ENCODE measurements at regions not wholly inside any gene's neighbourhood (a gene's known extent, or its start where the extent isn't known, plus 50 kb on each side); places are given as distances from the start of the nearest gene placed in this dataset.

DNA sequence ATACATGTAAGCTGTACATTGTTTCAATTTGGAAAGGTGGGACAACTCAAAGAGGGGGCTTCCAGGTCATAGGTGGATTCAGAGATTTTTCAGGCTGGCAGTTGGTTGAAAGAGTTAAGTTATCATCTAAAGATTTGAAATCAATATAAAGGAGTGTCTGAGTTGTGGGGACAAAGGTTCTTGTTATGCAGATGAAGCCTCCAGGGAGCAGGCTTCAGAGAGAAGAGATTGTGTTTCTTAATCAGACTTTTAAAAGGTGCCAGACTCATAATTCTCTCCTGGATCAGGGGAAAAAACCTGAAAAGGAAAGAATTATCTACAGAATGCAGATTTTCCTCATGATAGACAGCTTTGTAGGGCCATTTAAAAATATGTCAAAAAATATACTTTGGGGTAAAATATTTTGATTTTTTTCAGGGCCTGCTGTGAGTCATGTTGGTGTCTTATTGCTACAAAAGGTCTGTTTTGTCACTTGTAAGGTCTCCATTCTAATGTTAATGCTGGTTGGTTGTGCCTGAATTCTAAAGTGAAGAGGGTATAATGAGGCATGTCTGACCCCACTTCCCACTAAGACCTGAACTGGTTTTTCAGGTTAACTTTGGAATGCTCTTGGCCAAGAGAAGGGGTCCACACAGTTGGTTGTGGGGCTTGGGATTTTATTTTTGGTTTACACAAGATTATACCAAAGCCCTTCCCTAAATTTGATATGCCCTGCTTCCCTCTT is 52.7 kb upstream of the PRSS1 start:
- H3K36me3 ChIP-seq (ENCODE audit: control insufficient read depth in 2 of 2, extremely low read depth in 1 of 2, insufficient read depth in 2 of 2, low read length in 2 of 2), result no peaks in the 10 kb centered on the region
- H3K4me3 ChIP-seq (ENCODE audit: control insufficient read depth in 2 of 3, extremely low read depth in 1 of 3, insufficient read depth in 2 of 3, low read depth in 1 of 3, low read length in 3 of 3), result no peak overlapping the region
- H3K9ac ChIP-seq (ENCODE audit: control insufficient read depth, extremely low read depth, insufficient read depth, low read length), result no peak overlapping the region
- H3K27ac ChIP-seq (ENCODE audit: control insufficient read depth, insufficient read depth, low read length), result no peak overlapping the region
- H3K79me2 ChIP-seq (ENCODE audit: control insufficient read depth, insufficient read depth, low read length), result no peaks in the 10 kb centered on the region
- dilution Hi-C loops (cut with MboI; ENCODE audit: extremely low pct_ligation_motif_present, low sequenced_read_pairs), result no loop called here
- FAIRE-seq, result no peak
- H3K9me3 ChIP-seq (ENCODE audit: control insufficient read depth, low read depth, low read length), result no peaks in the 10 kb centered on the region
- no peaks in the 10 kb centered on the region for H3K27me3 ChIP-seq (ENCODE audit: control insufficient read depth, extremely low read depth, insufficient read depth, low read length)
- no peak overlapping the region for H2AFZ ChIP-seq (ENCODE audit: control insufficient read depth, low read length)
- H4K20me1 ChIP-seq (ENCODE audit: control insufficient read depth, extremely low read depth, insufficient read depth, low read length), result no peaks in the 10 kb centered on the region
- H3K4me1 ChIP-seq (ENCODE audit: control insufficient read depth, extremely low read depth, insufficient read depth, low read length), result no peaks in the 10 kb centered on the region
- H3K4me2 ChIP-seq (ENCODE audit: control insufficient read depth, extremely low read depth, insufficient read depth, low read depth, low read length), result no peak overlapping the region
- TF ChIP-seq EZH2 (IDR thresholded peaks at IDR 0.05; ENCODE audit: low read length), result no peak
- H3K9me1 ChIP-seq (ENCODE audit: control insufficient read depth, extremely low read depth, insufficient read depth, low read length), result no peaks in the 10 kb centered on the region
- no peak for DNase-seq (ENCODE audit: low read depth, low spot score)

- DNase-seq (ENCODE audit: low read depth, low spot score), result no peak
- H2AFZ ChIP-seq (ENCODE audit: control insufficient read depth, low read length), result no peak overlapping the region
- no peak overlapping the region for H3K4me3 ChIP-seq (ENCODE audit: control insufficient read depth in 2 of 3, extremely low read depth in 1 of 3, insufficient read depth in 2 of 3, low read depth in 1 of 3, low read length in 3 of 3)
- H3K9me1 ChIP-seq (ENCODE audit: control insufficient read depth, extremely low read depth, insufficient read depth, low read length), result no peaks in the 10 kb centered on the region
- H3K79me2 ChIP-seq (ENCODE audit: control insufficient read depth, insufficient read depth, low read length), result no peaks in the 10 kb centered on the region
- no peak for FAIRE-seq
- no peaks in the 10 kb centered on the region for H3K36me3 ChIP-seq (ENCODE audit: control insufficient read depth in 2 of 2, extremely low read depth in 1 of 2, insufficient read depth in 2 of 2, low read length in 2 of 2)
- no peak overlapping the region for H3K27ac ChIP-seq (ENCODE audit: control insufficient read depth, insufficient read depth, low read length)
- no peaks in the 10 kb centered on the region for H3K9me3 ChIP-seq (ENCODE audit: control insufficient read depth, low read depth, low read length)
- H3K9ac ChIP-seq (ENCODE audit: control insufficient read depth, extremely low read depth, insufficient read depth, low read length), result no peak overlapping the region
- H4K20me1 ChIP-seq (ENCODE audit: control insufficient read depth, extremely low read depth, insufficient read depth, low read length), result no peaks in the 10 kb centered on the region
- TF ChIP-seq CTCF (optimal IDR thresholded peaks at IDR 0.05 in 1 of 3, IDR thresholded peaks at IDR 0.05 in 1 of 3, conservative IDR thresholded peaks at IDR 0.05 in 1 of 3; ENCODE audit: extremely low read depth in 1 of 3, insufficient read depth in 2 of 3, low read length in 3 of 3), result no peak
- no peak for TF ChIP-seq EZH2 (IDR thresholded peaks at IDR 0.05; ENCODE audit: low read length)
- H3K4me1 ChIP-seq (ENCODE audit: control insufficient read depth, extremely low read depth, insufficient read depth, low read length), result no peaks in the 10 kb centered on the region
- no peaks in the 10 kb centered on the region for H3K27me3 ChIP-seq (ENCODE audit: control insufficient read depth, extremely low read depth, insufficient read depth, low read length)
- no peak overlapping the region for H3K4me2 ChIP-seq (ENCODE audit: control insufficient read depth, extremely low read depth, insufficient read depth, low read depth, low read length)
- dilution Hi-C loops (cut with MboI; ENCODE audit: extremely low pct_ligation_motif_present, low sequenced_read_pairs), result no loop called here
Measured at GRCh38 chr7:142693911-142694310, 55.4 kb upstream of the PRSS1 start.
